AG20443 (cell line): ENCODE measurements at regions not wholly inside any gene's neighbourhood (a gene's known extent, or its start where the extent isn't known, plus 50 kb on each side); places are given as distances from the start of the nearest gene placed in this dataset.

Source experiments
- DNase-seq: peaks from one replicate; pipeline ENCODE4 v3.0.0; 2012; ENCODE audit warnings: low spot score, mixed read lengths

- no peak for DNase-seq
Measured at GRCh38 chr11:30740091-30740490, 153.9 kb upstream of the MPPED2 start.

GRCh38 chr11:30735946-30736345, 149.8 kb upstream of the MPPED2 start:
- no peak for DNase-seq

- DNase-seq, result no peak
Measured at GRCh38 chr11:30733748-30734147, 147.6 kb upstream of the MPPED2 start.

- DNase-seq, result no peak
Measured at GRCh38 chr11:30730011-30730410, 143.9 kb upstream of the MPPED2 start.

GRCh38 chr11:30729187-30729713, 143.1 kb upstream of the MPPED2 start:
- DNase-seq, result no peak

GRCh38 chr11:30725645-30726195, 139.6 kb upstream of the MPPED2 start:
- DNase-seq, result no peak

- no peak for DNase-seq
Measured at GRCh38 chr11:30724274-30724673, 138.1 kb upstream of the MPPED2 start.

- DNase-seq, result no peak
Measured at GRCh38 chr11:30719371-30719770, 133.2 kb upstream of the MPPED2 start.

- no peak for DNase-seq
Measured at GRCh38 chr11:30717641-30718040, 131.5 kb upstream of the MPPED2 start.

GRCh38 chr11:30717009-30717408, 130.9 kb upstream of the MPPED2 start:
- no peak for DNase-seq

GRCh38 chr11:30712749-30713148, 126.6 kb upstream of the MPPED2 start:
- DNase-seq, result no peak

- DNase-seq, result no peak
Measured at GRCh38 chr11:30710221-30710620, 124.1 kb upstream of the MPPED2 start.

- no peak for DNase-seq
Measured at GRCh38 chr11:30707110-30707509, 121.0 kb upstream of the MPPED2 start.

- no peak for DNase-seq
Measured at GRCh38 chr11:30705913-30706675, 119.9 kb upstream of the MPPED2 start.

GRCh38 chr11:30698425-30698824, 112.3 kb upstream of the MPPED2 start:
- DNase-seq, result no peak

- DNase-seq, result no peak
Measured at GRCh38 chr11:30697032-30697431, 110.9 kb upstream of the MPPED2 start.

GRCh38 chr11:30684772-30685171, 98.6 kb upstream of the MPPED2 start:
- no peak for DNase-seq

GRCh38 chr11:30683176-30683575, 97.0 kb upstream of the MPPED2 start:
- DNase-seq, result no peak

- DNase-seq, result no peak
Measured at GRCh38 chr11:30666817-30667216, 80.7 kb upstream of the MPPED2 start.

GRCh38 chr11:30665067-30665466, 78.9 kb upstream of the MPPED2 start:
- no peak for DNase-seq

- no peak for DNase-seq
Measured at GRCh38 chr11:30653606-30654005, 67.5 kb upstream of the MPPED2 start.

- DNase-seq, result no peak
Measured at GRCh38 chr11:30652801-30653200, 66.6 kb upstream of the MPPED2 start.

- no peak for DNase-seq
Measured at GRCh38 chr11:30650266-30650665, 64.1 kb upstream of the MPPED2 start.
